ENCODE measurements at regions not wholly inside any gene's neighbourhood (a gene's known extent, or its start where the extent isn't known, plus 50 kb on each side); places are given as distances from the start of the nearest gene placed in this dataset.

- no peaks in the 10 kb centered on the region for H3K36me3 ChIP-seq
- H3K27me3 ChIP-seq, result no peaks in the 10 kb centered on the region
- H3K27ac ChIP-seq, result peak overlapping the region; percentile 81 to 88
- TF ChIP-seq, protein P1, sequence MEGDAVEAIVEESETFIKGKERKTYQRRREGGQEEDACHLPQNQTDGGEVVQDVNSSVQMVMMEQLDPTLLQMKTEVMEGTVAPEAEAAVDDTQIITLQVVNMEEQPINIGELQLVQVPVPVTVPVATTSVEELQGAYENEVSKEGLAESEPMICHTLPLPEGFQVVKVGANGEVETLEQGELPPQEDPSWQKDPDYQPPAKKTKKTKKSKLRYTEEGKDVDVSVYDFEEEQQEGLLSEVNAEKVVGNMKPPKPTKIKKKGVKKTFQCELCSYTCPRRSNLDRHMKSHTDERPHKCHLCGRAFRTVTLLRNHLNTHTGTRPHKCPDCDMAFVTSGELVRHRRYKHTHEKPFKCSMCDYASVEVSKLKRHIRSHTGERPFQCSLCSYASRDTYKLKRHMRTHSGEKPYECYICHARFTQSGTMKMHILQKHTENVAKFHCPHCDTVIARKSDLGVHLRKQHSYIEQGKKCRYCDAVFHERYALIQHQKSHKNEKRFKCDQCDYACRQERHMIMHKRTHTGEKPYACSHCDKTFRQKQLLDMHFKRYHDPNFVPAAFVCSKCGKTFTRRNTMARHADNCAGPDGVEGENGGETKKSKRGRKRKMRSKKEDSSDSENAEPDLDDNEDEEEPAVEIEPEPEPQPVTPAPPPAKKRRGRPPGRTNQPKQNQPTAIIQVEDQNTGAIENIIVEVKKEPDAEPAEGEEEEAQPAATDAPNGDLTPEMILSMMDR (IDR thresholded peaks at IDR 0.05), result no peak
- H3K4me1 ChIP-seq, result peaks cover 0 to 34% (median 17%) of the 10 kb centered on the region in 4 donors
- DNase-seq, result peak; percentile 28 to 71
- intact Hi-C loops (cut with DNase I; ENCODE audit: low total_unique reads), result loop anchor here (10.0 kb wide), 2 partner anchors 68 to 148 kb away; partner anchors contain the start of gene SLC4A7
- peak overlapping the region; percentile 53 to 65 for H3K4me3 ChIP-seq
- H3K9me3 ChIP-seq, result no peaks in the 10 kb centered on the region
Measured at GRCh38 chr3:27632431-27633223, 89.5 kb downstream of the EOMES start.

- intact Hi-C loops (cut with DNase I; ENCODE audit: low total_unique reads), result loop anchor here (10.0 kb wide), 2 partner anchors 66 to 146 kb away; partner anchors contain the start of gene SLC4A7
- DNase-seq, result no peak
- no peak overlapping the region for H3K27ac ChIP-seq
Measured at GRCh38 chr3:27630885-27631284, 91.2 kb downstream of the EOMES start.

DNA sequence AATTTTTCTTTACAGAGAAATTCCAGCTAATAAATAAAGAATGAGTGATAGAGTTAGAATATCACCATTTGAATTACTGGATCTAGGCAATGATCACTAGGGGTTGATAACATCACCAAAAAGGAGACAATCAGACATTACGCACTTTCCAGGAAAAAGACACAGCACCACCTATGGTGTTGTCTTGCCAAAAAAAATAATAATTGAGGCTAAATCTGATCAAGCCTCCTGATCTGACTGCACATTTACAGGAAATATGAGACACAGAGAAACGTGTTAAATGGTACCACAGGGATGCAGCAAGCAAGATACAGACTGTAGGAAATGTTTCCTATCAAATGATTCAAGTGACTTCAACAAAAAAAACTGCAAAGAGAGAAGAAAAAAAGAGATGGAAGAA lies 92.8 kb downstream of the EOMES start:
- no peak for DNase-seq
- TF ChIP-seq, protein P1 (IDR thresholded peaks at IDR 0.05), result no peak
- Histone ChIP-seq H3K9me3 (no peaks in the 10 kb centered on the region), H3K36me3 (no peaks in the 10 kb centered on the region), H3K27ac (no peak overlapping the region), H3K4me1 (peaks cover 0 to 27% (median 16%) of the 10 kb centered on the region in 4 donors), H3K4me3 (no peak overlapping the region), H3K27me3 (no peaks in the 10 kb centered on the region)
- intact Hi-C loops (cut with DNase I; ENCODE audit: low total_unique reads), result no loop called here

More at GRCh38 chr3:27630885-27631284, 91.2 kb downstream of the EOMES start:
- TF ChIP-seq, protein P1 (IDR thresholded peaks at IDR 0.05), result no peak
- H3K9me3 ChIP-seq, result no peaks in the 10 kb centered on the region
- no peaks in the 10 kb centered on the region for H3K36me3 ChIP-seq
- no peak overlapping the region for H3K4me3 ChIP-seq
- peaks cover 0 to 40% (median 20%) of the 10 kb centered on the region in 4 donors for H3K4me1 ChIP-seq
- no peaks in the 10 kb centered on the region for H3K27me3 ChIP-seq

DNA sequence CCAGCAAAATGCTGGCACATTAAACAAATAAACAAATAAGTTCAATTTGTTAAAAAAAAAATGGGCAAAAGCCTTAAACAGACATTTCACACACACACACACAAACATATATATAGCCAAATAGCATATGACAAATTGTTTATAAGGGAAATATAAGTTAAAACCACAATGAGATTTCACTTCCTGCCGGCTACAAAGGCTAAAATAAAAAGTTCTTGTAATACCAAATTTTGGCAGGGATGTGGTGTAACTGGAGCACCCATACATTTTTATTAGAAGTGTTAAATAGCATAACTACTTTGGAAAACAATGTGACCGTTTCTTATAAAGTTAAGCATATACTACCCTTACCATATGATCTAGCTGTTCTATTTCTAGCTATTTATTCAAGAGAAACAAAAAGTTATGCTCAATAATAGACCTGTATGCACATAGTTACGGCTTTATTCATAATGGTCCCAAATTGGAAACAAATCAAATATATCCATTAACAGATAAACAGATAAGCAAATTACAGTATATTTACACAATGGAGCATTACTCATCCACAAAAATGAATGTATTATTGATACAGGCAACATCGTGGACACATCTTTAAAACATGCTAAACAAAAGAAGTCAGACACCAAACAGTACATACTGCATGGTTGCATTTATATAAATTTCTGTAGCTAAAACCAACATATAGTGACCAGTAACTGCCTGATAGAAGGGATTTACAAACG lies 93.9 kb downstream of the EOMES start:
- no peak overlapping the region for H3K27ac ChIP-seq
- DNase-seq, result no peak
- H3K36me3 ChIP-seq, result no peaks in the 10 kb centered on the region
- intact Hi-C loops (cut with DNase I; ENCODE audit: low total_unique reads), result no loop called here
- H3K4me1 ChIP-seq, result peaks cover 0 to 29% (median 14%) of the 10 kb centered on the region in 4 donors
- H3K27me3 ChIP-seq, result no peaks in the 10 kb centered on the region
- TF ChIP-seq, protein P1 (IDR thresholded peaks at IDR 0.05), result no peak
- H3K9me3 ChIP-seq, result no peaks in the 10 kb centered on the region
- no peak overlapping the region for H3K4me3 ChIP-seq

GRCh38 chr3:27626596-27627118 lies 95.5 kb downstream of the EOMES start:
- TF ChIP-seq, protein P1 (IDR thresholded peaks at IDR 0.05), result no peak
- intact Hi-C loops (cut with DNase I; ENCODE audit: low total_unique reads), result no loop called here
- Histone ChIP-seq H3K4me1 (peaks cover 0 to 34% (median 16%) of the 10 kb centered on the region in 4 donors), H3K36me3 (no peaks in the 10 kb centered on the region), H3K27ac (peak overlapping the region; percentile 18 to 50), H3K4me3 (no peak overlapping the region), H3K9me3 (no peaks in the 10 kb centered on the region), H3K27me3 (no peaks in the 10 kb centered on the region)
- DNase-seq, result no peak
